ENCODE measurements at regions not wholly inside any gene's neighbourhood (a gene's known extent, or its start where the extent isn't known, plus 50 kb on each side); places are given as distances from the start of the nearest gene placed in this dataset.
A peak's percentile ranks its signal among the peaks of the same experiment; 100 is the strongest.
"Not testable (repeated sequence)": the region's sequence is repeated elsewhere in the genome, so short reads cannot be mapped to it uniquely, and the experiment has no call there.

GRCh38 chr3:34634939-34635338, 836.5 kb downstream of the PDCD6IP start:
- no peak for DNase-seq (ENCODE audit: extremely low read depth in 1 of 11, low read depth in 9 of 11, low spot score in 4 of 11)

GRCh38 chr3:34635352-34635850, 837.0 kb downstream of the PDCD6IP start:
- no peak for DNase-seq (ENCODE audit: extremely low read depth in 1 of 11, low read depth in 9 of 11, low spot score in 4 of 11)

GRCh38 chr3:34646911-34647460, 848.6 kb downstream of the PDCD6IP start:
- no peak for DNase-seq (ENCODE audit: extremely low read depth in 1 of 11, low read depth in 9 of 11, low spot score in 4 of 11)

- no peak for DNase-seq (ENCODE audit: extremely low read depth in 1 of 11, low read depth in 9 of 11, low spot score in 4 of 11)
Observed at GRCh38 chr3:34650131-34650530, 851.7 kb downstream of the PDCD6IP start.

- DNase-seq (ENCODE audit: extremely low read depth in 1 of 11, low read depth in 9 of 11, low spot score in 4 of 11): no peak
Observed at GRCh38 chr3:34668915-34669314, 870.5 kb downstream of the PDCD6IP start.

- DNase-seq (ENCODE audit: extremely low read depth in 1 of 11, low read depth in 9 of 11, low spot score in 4 of 11): no peak
Observed at GRCh38 chr3:34669490-34669889, 871.1 kb downstream of the PDCD6IP start.

GRCh38 chr3:34675383-34676120, 877.1 kb downstream of the PDCD6IP start:
- no peak for DNase-seq (ENCODE audit: extremely low read depth in 1 of 11, low read depth in 9 of 11, low spot score in 4 of 11)

- DNase-seq (ENCODE audit: extremely low read depth in 1 of 11, low read depth in 9 of 11, low spot score in 4 of 11): no peak
Observed at GRCh38 chr3:34676436-34676835, 878.0 kb downstream of the PDCD6IP start.

- no peak for DNase-seq (ENCODE audit: extremely low read depth in 1 of 11, low read depth in 9 of 11, low spot score in 4 of 11)
Observed at GRCh38 chr3:34678575-34678974, 880.1 kb downstream of the PDCD6IP start.

- not testable (repeated sequence) for DNase-seq (ENCODE audit: extremely low read depth in 1 of 11, low read depth in 9 of 11, low spot score in 4 of 11)
Observed at GRCh38 chr3:34679055-34679454, 880.6 kb downstream of the PDCD6IP start.

GRCh38 chr3:34683851-34684250, 885.4 kb downstream of the PDCD6IP start:
- peak in 9 of 11 donors; percentile 17 to 53 (median 40) for DNase-seq (ENCODE audit: extremely low read depth in 1 of 11, low read depth in 9 of 11, low spot score in 4 of 11)

- DNase-seq (ENCODE audit: extremely low read depth in 1 of 11, low read depth in 9 of 11, low spot score in 4 of 11): no peak
Observed at GRCh38 chr3:34686541-34686940, 888.1 kb downstream of the PDCD6IP start.

- no peak for DNase-seq (ENCODE audit: extremely low read depth in 1 of 11, low read depth in 9 of 11, low spot score in 4 of 11)
Observed at GRCh38 chr3:34687671-34688070, 889.2 kb downstream of the PDCD6IP start.

GRCh38 chr3:34696831-34697230, 898.4 kb downstream of the PDCD6IP start:
- no peak for DNase-seq (ENCODE audit: extremely low read depth in 1 of 11, low read depth in 9 of 11, low spot score in 4 of 11)

- no peak for DNase-seq (ENCODE audit: extremely low read depth in 1 of 11, low read depth in 9 of 11, low spot score in 4 of 11)
Observed at GRCh38 chr3:34703053-34703452, 904.6 kb downstream of the PDCD6IP start.

- no peak for DNase-seq (ENCODE audit: extremely low read depth in 1 of 11, low read depth in 9 of 11, low spot score in 4 of 11)
Observed at GRCh38 chr3:34724916-34725499, 914.3 kb upstream of the ARPP21 start.

GRCh38 chr3:34725774-34726173, 913.6 kb upstream of the ARPP21 start:
- DNase-seq (ENCODE audit: extremely low read depth in 1 of 11, low read depth in 9 of 11, low spot score in 4 of 11): peak in 1 of 11 donors; percentile 9

GRCh38 chr3:34727700-34728099, 911.6 kb upstream of the ARPP21 start:
- DNase-seq (ENCODE audit: extremely low read depth in 1 of 11, low read depth in 9 of 11, low spot score in 4 of 11): no peak

GRCh38 chr3:34742151-34742550, 897.2 kb upstream of the ARPP21 start:
- DNase-seq (ENCODE audit: extremely low read depth in 1 of 11, low read depth in 9 of 11, low spot score in 4 of 11): no peak

- no peak for DNase-seq (ENCODE audit: extremely low read depth in 1 of 11, low read depth in 9 of 11, low spot score in 4 of 11)
Observed at GRCh38 chr3:34758630-34759261, 880.6 kb upstream of the ARPP21 start.

Measured in renal cortex interstitium (tissue), 11 donors.